Testis (tissue), 2 donors: ENCODE measurements at regions not wholly inside any gene's neighbourhood (a gene's known extent, or its start where the extent isn't known, plus 50 kb on each side); places are given as distances from the start of the nearest gene placed in this dataset.

Source experiments
- DNase-seq: peaks from one replicate; pipeline ENCODE4 v3.0.0-alpha.2; 2019
- H3K27ac ChIP-seq, 2 donors: fragments of 200-600 bp; sonication (generic); one replicate each; pipeline ENCODE4 v1.5.1; 2019
- H3K27me3 ChIP-seq: fragments of 200-600 bp; sonication (generic); one replicate; pipeline ENCODE4 v1.5.1; 2019
- H3K36me3 ChIP-seq: fragments of 200-600 bp; sonication (generic); one replicate; pipeline ENCODE4 v1.5.1; 2017; ENCODE audit warnings: low read depth; ENCODE audit errors: missing control alignments
- H3K4me1 ChIP-seq: fragments of 200-600 bp; sonication (generic); one replicate; pipeline ENCODE4 v1.5.1; 2019
- H3K4me3 ChIP-seq, 2 donors: fragments of 200-600 bp; sonication (generic); one replicate each; pipeline ENCODE4 v1.5.1; 2017 to 2019
- H3K9me3 ChIP-seq: fragments of 200-600 bp; sonication (generic); one replicate; pipeline ENCODE4 v1.5.1; 2017
- CTCF ChIP-seq, 3 experiments: fragments of 450-650 bp in 2 of 3; fragments of 200-600 bp in 1 of 3; sonication (generic) in 1 of 3; IDR thresholded peaks; one replicate each; pipeline ENCODE4 v1.5.1; 2016 to 2019; ENCODE audit warnings: antibody characterized with exemption in 3 of 3, mild to moderate bottlenecking in 2 of 3, moderate library complexity in 1 of 3
- POLR2A ChIP-seq: fragments of 450-650 bp; IDR thresholded peaks from one replicate; pipeline ENCODE4 v1.6.1; 2017; ENCODE audit warnings: antibody characterized with exemption, mild to moderate bottlenecking, moderate library complexity
- WGBS, 2 donors: methylation state at CpG; one replicate each; pipeline ENCODE4 v1.1.5; 2018; 5-methylcytosine and 5-hydroxymethylcytosine counted together
- intact Hi-C: fragments of 100-400 bp; cut with DNase I; formaldehyde crosslinking; loops from one replicate; pipeline ENCODE4 v1.15.1; 2023; ENCODE audit warnings: low total_unique reads

GRCh38 chr12:81963636-81964035 is 204.5 kb upstream of the PPFIA2 start:
- H3K27me3 ChIP-seq = no peaks in the 10 kb centered on the region
- DNase-seq = no peak
- TF ChIP-seq POLR2A (no peak), CTCF (IDR thresholded peaks at IDR 0.05) (no peak)
- no peaks in the 10 kb centered on the region for H3K9me3 ChIP-seq
- 67 to 75% methylated on average over 1 of the region's 1 CpG for WGBS, 2 donors
- H3K27ac ChIP-seq = no peak overlapping the region
- no peaks in the 10 kb centered on the region for H3K36me3 ChIP-seq
- intact Hi-C loops = no loop called here
- no peak overlapping the region for H3K4me3 ChIP-seq
- no peaks in the 10 kb centered on the region for H3K4me1 ChIP-seq

- H3K9me3 ChIP-seq = no peaks in the 10 kb centered on the region
- no peak for DNase-seq
- no peaks in the 10 kb centered on the region for H3K36me3 ChIP-seq
- intact Hi-C loops = no loop called here
- no peak overlapping the region for H3K27ac ChIP-seq
- H3K4me3 ChIP-seq = no peak overlapping the region
- TF ChIP-seq CTCF (IDR thresholded peaks at IDR 0.05) (no peak), POLR2A (no peak)
- no peaks in the 10 kb centered on the region for H3K27me3 ChIP-seq
- H3K4me1 ChIP-seq = no peaks in the 10 kb centered on the region
- WGBS, 2 donors = 91 to 95% methylated on average over 7 of the region's 7 CpGs
Measured at GRCh38 chr12:81963026-81963425, 203.9 kb upstream of the PPFIA2 start.

- intact Hi-C loops = no loop called here
- Histone ChIP-seq H3K4me3 (no peak overlapping the region), H3K36me3 (no peaks in the 10 kb centered on the region), H3K4me1 (no peaks in the 10 kb centered on the region), H3K27me3 (no peaks in the 10 kb centered on the region), H3K9me3 (no peaks in the 10 kb centered on the region), H3K27ac (no peak overlapping the region)
- no peak for DNase-seq
- 69 to 73% methylated on average over 4 of the region's 4 CpGs for WGBS, 2 donors
- TF ChIP-seq CTCF (IDR thresholded peaks at IDR 0.05) (no peak), POLR2A (no peak)
Measured at GRCh38 chr12:81962126-81962856, 203.1 kb upstream of the PPFIA2 start.

GRCh38 chr12:81958406-81958805 is 199.3 kb upstream of the PPFIA2 start:
- WGBS, 2 donors = 54 to 64% methylated on average over 1 of the region's 1 CpG
- DNase-seq = no peak
- intact Hi-C loops = no loop called here
- Histone ChIP-seq H3K36me3 (no peaks in the 10 kb centered on the region), H3K4me3 (no peak overlapping the region), H3K27ac (no peak overlapping the region), H3K4me1 (no peaks in the 10 kb centered on the region), H3K9me3 (no peaks in the 10 kb centered on the region), H3K27me3 (no peaks in the 10 kb centered on the region)
- TF ChIP-seq CTCF (IDR thresholded peaks at IDR 0.05) (no peak), POLR2A (no peak)

GRCh38 chr12:81957631-81958030 is 198.5 kb upstream of the PPFIA2 start:
- H3K4me1 ChIP-seq = no peaks in the 10 kb centered on the region
- no peak overlapping the region for H3K4me3 ChIP-seq
- intact Hi-C loops = no loop called here
- H3K27ac ChIP-seq = no peak overlapping the region
- H3K36me3 ChIP-seq = no peaks in the 10 kb centered on the region
- no peak for TF ChIP-seq POLR2A
- no peak for TF ChIP-seq CTCF (IDR thresholded peaks at IDR 0.05)
- DNase-seq = no peak
- H3K9me3 ChIP-seq = no peaks in the 10 kb centered on the region
- no peaks in the 10 kb centered on the region for H3K27me3 ChIP-seq
